Thymus (tissue), 11 donors: ENCODE measurements at regions not wholly inside any gene's neighbourhood (a gene's known extent, or its start where the extent isn't known, plus 50 kb on each side); places are given as distances from the start of the nearest gene placed in this dataset.

Experiments
- DNase-seq, 9 donors: peaks; one replicate each; pipeline ENCODE4 v3.0.0-alpha.2; 2013; ENCODE audit warnings: low spot score in 9 of 9, low read depth in 6 of 9, missing footprints in 1 of 9
- H3K27ac ChIP-seq, 2 donors: one replicate each; pipeline ENCODE4 v1.5.1; 2013; ENCODE audit warnings: control low read depth in 1 of 2, low read depth in 1 of 2, low read length in 1 of 2, mild to moderate bottlenecking in 1 of 2, moderate library complexity in 1 of 2
- H3K27me3 ChIP-seq, 2 donors: one replicate each; pipeline ENCODE4 v1.5.1; 2013; ENCODE audit warnings: low read length in 1 of 2; ENCODE audit not compliant: control insufficient read depth in 2 of 2, insufficient read depth in 1 of 2
- H3K36me3 ChIP-seq, 2 donors: one replicate each; pipeline ENCODE4 v1.5.1; 2013; ENCODE audit warnings: low read length in 1 of 2, mild to moderate bottlenecking in 1 of 2, moderate library complexity in 1 of 2; ENCODE audit not compliant: control insufficient read depth in 2 of 2, insufficient read depth in 2 of 2
- H3K4me1 ChIP-seq, 2 donors: one replicate each; pipeline ENCODE4 v1.5.1; 2013; ENCODE audit warnings: low read length in 2 of 2; ENCODE audit not compliant: control insufficient read depth in 2 of 2, insufficient read depth in 2 of 2
- H3K4me3 ChIP-seq, 2 donors: one replicate each; pipeline ENCODE4 v1.5.1; 2013; ENCODE audit warnings: low read length in 2 of 2, control low read depth in 1 of 2, mild to moderate bottlenecking in 1 of 2
- H3K9me3 ChIP-seq, 2 donors: one replicate each; pipeline ENCODE4 v1.5.1; 2013; ENCODE audit warnings: low read length in 1 of 2, mild to moderate bottlenecking in 1 of 2; ENCODE audit not compliant: control insufficient read depth in 2 of 2, insufficient read depth in 1 of 2
- WGBS: extraction: QIAGEN DNeasy Blood & Tissue Kit; methylation state at CpG from one replicate; pipeline ENCODE4 v1.1.7; 2013; 5-methylcytosine and 5-hydroxymethylcytosine counted together
- donor health status: healthy.

DNA sequence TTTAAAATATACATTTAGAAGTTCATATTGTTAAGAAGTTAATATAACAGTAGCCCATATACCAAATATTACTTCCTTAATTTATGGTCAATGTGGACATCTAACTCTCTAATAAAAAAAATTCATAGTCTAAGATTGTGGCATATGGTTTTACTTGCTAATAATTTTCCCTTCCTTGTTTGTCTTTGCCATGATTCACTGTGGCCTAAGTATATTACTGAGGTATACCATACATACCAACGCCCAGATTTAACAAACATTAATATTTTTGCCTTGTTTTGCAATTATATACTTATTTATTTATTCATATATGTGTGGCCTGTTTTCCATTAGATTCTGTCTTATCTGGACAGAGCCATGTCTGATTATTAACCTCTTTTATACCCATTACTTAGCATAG, 54.6 kb upstream of the CCDC150 start:
- no peak for DNase-seq
- H3K27me3 ChIP-seq = peaks cover 0 to 10% of the 10 kb centered on the region in 2 donors
- no peaks in the 10 kb centered on the region for H3K36me3 ChIP-seq
- no peak overlapping the region for H3K27ac ChIP-seq
- no peaks in the 10 kb centered on the region for H3K4me1 ChIP-seq
- no peak overlapping the region for H3K4me3 ChIP-seq
- 91% methylated on average over 1 of the region's 1 CpG for whole genome bisulfite sequencing
- H3K9me3 ChIP-seq = no peaks in the 10 kb centered on the region

DNA sequence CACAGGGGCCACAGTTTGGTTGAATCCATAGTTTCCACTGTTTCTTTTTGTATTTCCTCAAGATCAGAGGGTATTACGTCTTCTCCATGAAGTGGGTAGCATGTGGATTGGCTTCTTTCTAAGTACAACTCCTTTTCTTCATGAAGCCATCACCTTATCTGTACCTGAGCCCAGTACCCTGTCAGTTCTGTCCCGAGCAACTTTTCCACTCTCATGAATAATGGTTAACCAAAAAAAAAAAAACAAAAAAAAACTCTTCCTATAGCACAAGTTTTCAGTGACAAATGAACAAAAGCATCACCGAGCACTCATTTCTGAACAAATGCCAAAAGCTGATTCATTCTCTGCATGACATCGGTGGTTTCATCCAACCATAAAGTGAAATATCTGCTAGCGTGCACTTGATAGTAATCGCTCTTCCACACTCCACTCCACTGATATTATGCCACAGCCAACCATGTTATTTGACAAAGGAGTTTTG, 53.0 kb upstream of the CCDC150 start:
- no peaks in the 10 kb centered on the region for H3K36me3 ChIP-seq
- no peak overlapping the region for H3K27ac ChIP-seq
- WGBS = 42% methylated on average over 6 of the region's 6 CpGs
- no peak overlapping the region for H3K4me3 ChIP-seq
- H3K4me1 ChIP-seq = no peaks in the 10 kb centered on the region
- DNase-seq = no peak
- H3K9me3 ChIP-seq = no peaks in the 10 kb centered on the region
- H3K27me3 ChIP-seq = peaks cover 10 to 26% of the 10 kb centered on the region in 2 donors

GRCh38 chr2:196587056-196587455, 52.5 kb upstream of the CCDC150 start:
- Histone ChIP-seq H3K36me3 (no peaks in the 10 kb centered on the region), H3K27ac (no peak overlapping the region), H3K9me3 (no peaks in the 10 kb centered on the region), H3K27me3 (peaks cover 15 to 31% of the 10 kb centered on the region in 2 donors), H3K4me3 (no peak overlapping the region), H3K4me1 (no peaks in the 10 kb centered on the region)
- WGBS = 92% methylated on average over 3 of the region's 3 CpGs
- no peak for DNase-seq

GRCh38 chr2:196587739-196588138, 51.8 kb upstream of the CCDC150 start:
- H3K4me3 ChIP-seq = no peak overlapping the region
- no peaks in the 10 kb centered on the region for H3K9me3 ChIP-seq
- H3K27me3 ChIP-seq = peaks cover 22 to 37% of the 10 kb centered on the region in 2 donors
- no peak for DNase-seq
- no peaks in the 10 kb centered on the region for H3K36me3 ChIP-seq
- no peak overlapping the region for H3K27ac ChIP-seq
- H3K4me1 ChIP-seq = peaks cover 3% of the 10 kb centered on the region in 2 donors
- 0% methylated on average over 1 of the region's 1 CpG for WGBS

- 94% methylated on average over 1 of the region's 1 CpG for WGBS
These were observed 50.1 kb upstream of the CCDC150 start for GRCh38 chr2:196589419-196589818.

More at GRCh38 chr2:196589419-196589818, 50.1 kb upstream of the CCDC150 start:
- peaks cover 3 to 8% of the 10 kb centered on the region in 2 donors for H3K4me1 ChIP-seq
- DNase-seq = no peak
- H3K9me3 ChIP-seq = no peaks in the 10 kb centered on the region
- peaks cover 38 to 53% of the 10 kb centered on the region in 2 donors for H3K27me3 ChIP-seq
- no peaks in the 10 kb centered on the region for H3K36me3 ChIP-seq
- H3K4me3 ChIP-seq = no peak overlapping the region
- no peak overlapping the region for H3K27ac ChIP-seq
